DMS114 treated with DMSO at 0.1 percent for 48 hours (cell line): ENCODE measurements at regions not wholly inside any gene's neighbourhood (a gene's known extent, or its start where the extent isn't known, plus 50 kb on each side); places are given as distances from the start of the nearest gene placed in this dataset.
"Not testable (repeated sequence)": the region's sequence is repeated elsewhere in the genome, so short reads cannot be mapped to it uniquely, and the experiment has no call there.

ENCODE experiments used
- DNase-seq: peaks from one replicate; lab custom pipeline; 2025; ENCODE audit not compliant: unreplicated experiment; lab: John Stamatoyannopoulos, UW

GRCh38 chr12:107144441-107144840 lies 51.1 kb upstream of the CRY1 start:
- DNase-seq: no peak

- DNase-seq: no peak
Measured at GRCh38 chr12:107144990-107145389, 51.6 kb upstream of the CRY1 start.

GRCh38 chr12:107145397-107145796 lies 52.0 kb upstream of the CRY1 start:
- no peak for DNase-seq

- DNase-seq: no peak
Measured at GRCh38 chr12:107148107-107148506, 54.8 kb upstream of the CRY1 start.

- DNase-seq: no peak
Measured at GRCh38 chr12:107152315-107152714, 59.0 kb upstream of the CRY1 start.

GRCh38 chr12:107159384-107159900 lies 66.1 kb upstream of the CRY1 start:
- DNase-seq: no peak

GRCh38 chr12:107163413-107163812 lies 70.1 kb upstream of the CRY1 start:
- no peak for DNase-seq

- DNase-seq: no peak
Measured at GRCh38 chr12:107164392-107164791, 71.0 kb upstream of the CRY1 start.

GRCh38 chr12:107165581-107165980 lies 72.2 kb upstream of the CRY1 start:
- DNase-seq: no peak

- no peak for DNase-seq
Measured at GRCh38 chr12:107167756-107168155, 74.4 kb upstream of the CRY1 start.

GRCh38 chr12:107169200-107169599 lies 75.9 kb upstream of the CRY1 start:
- no peak for DNase-seq

- DNase-seq: no peak
Measured at GRCh38 chr12:107178776-107179175, 85.4 kb upstream of the CRY1 start.

- no peak for DNase-seq
Measured at GRCh38 chr12:107179871-107180270, 86.5 kb upstream of the CRY1 start.

- no peak for DNase-seq
Measured at GRCh38 chr12:107180272-107180671, 86.9 kb upstream of the CRY1 start.

GRCh38 chr12:107184359-107184930 lies 91.1 kb upstream of the CRY1 start:
- no peak for DNase-seq

GRCh38 chr12:107196681-107197080 lies 103.3 kb upstream of the CRY1 start:
- DNase-seq: no peak

- no peak for DNase-seq
Measured at GRCh38 chr12:107200394-107200793, 107.0 kb upstream of the CRY1 start.

GRCh38 chr12:107207931-107208525 lies 114.7 kb upstream of the CRY1 start:
- DNase-seq: no peak

GRCh38 chr12:107209700-107210099 lies 116.4 kb upstream of the CRY1 start:
- not testable (repeated sequence) for DNase-seq

GRCh38 chr12:107214373-107214773 lies 121.0 kb upstream of the CRY1 start:
- DNase-seq: not testable (repeated sequence)

GRCh38 chr12:107216411-107216810 lies 123.1 kb upstream of the CRY1 start:
- not testable (repeated sequence) for DNase-seq

GRCh38 chr12:107219301-107219700 lies 126.0 kb upstream of the CRY1 start:
- no peak for DNase-seq

GRCh38 chr12:107221913-107222312 lies 128.6 kb upstream of the CRY1 start:
- no peak for DNase-seq
